ENCODE measurements at regions not wholly inside any gene's neighbourhood (a gene's known extent, or its start where the extent isn't known, plus 50 kb on each side); places are given as distances from the start of the nearest gene placed in this dataset.

DNA sequence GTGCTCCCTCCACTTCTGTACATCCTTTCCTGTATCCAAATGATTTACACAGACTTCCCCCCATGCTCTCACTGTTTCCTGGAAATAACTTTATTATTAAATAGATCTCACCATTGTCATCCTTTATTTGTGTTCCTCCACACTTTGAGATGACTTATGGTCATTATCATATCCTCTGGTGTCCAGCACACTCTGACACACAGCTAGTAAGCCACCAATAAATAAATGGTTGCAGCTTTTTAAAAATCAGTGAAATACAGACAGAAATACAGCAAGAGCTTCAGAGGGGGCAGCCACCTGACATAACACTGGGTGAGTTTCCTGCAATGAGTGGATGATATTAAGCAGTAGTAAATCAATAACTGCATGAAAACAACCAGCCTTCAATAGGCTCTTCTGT, 2036.4 kb upstream of the AGA start:
- in situ Hi-C loops (cut with HindIII; ENCODE audit: low sequenced_read_pairs), result no loop called here
- TF ChIP-seq CTCF (IDR thresholded peaks at IDR 0.05; ENCODE audit: low read depth, low read length, missing control alignments), result no peak

DNA sequence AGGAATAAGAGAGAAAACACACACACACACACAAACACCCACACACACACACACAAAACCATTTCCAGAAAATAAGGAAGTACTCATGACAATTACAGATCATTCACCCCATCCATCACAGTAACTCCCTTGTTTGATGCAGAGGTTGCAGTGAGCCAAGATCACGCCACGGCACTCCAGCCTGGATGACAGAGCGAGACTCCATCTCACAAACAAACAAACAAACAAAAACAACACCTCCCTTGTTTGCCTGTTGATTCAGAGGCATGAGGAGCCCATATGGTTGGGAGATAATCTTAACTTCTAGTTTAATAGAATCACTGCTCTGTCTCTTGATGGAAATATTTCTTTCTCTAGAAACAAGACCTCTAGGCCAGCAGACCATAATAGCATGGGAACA, 2043.5 kb upstream of the AGA start:
- H3K4me3 ChIP-seq (ENCODE audit: low read depth, low read length), result no peak overlapping the region
- DNase-seq (ENCODE audit: low read depth), result no peak
- TF ChIP-seq CTCF (IDR thresholded peaks at IDR 0.05; ENCODE audit: low read depth, low read length, missing control alignments), result no peak
- in situ Hi-C loops (cut with HindIII; ENCODE audit: low sequenced_read_pairs), result no loop called here

More for the DNA sequence above, 2036.4 kb upstream of the AGA start:
- DNase-seq (ENCODE audit: low read depth), result no peak
- H3K4me3 ChIP-seq (ENCODE audit: low read depth, low read length), result no peak overlapping the region

GRCh38 chr4:179486570-179487335, 2044.5 kb upstream of the AGA start:
- no peak for TF ChIP-seq CTCF (IDR thresholded peaks at IDR 0.05; ENCODE audit: low read depth, low read length, missing control alignments)
- no peak for DNase-seq (ENCODE audit: low read depth)
- in situ Hi-C loops (cut with HindIII; ENCODE audit: low sequenced_read_pairs), result no loop called here
- H3K4me3 ChIP-seq (ENCODE audit: low read depth, low read length), result no peak overlapping the region

DNA sequence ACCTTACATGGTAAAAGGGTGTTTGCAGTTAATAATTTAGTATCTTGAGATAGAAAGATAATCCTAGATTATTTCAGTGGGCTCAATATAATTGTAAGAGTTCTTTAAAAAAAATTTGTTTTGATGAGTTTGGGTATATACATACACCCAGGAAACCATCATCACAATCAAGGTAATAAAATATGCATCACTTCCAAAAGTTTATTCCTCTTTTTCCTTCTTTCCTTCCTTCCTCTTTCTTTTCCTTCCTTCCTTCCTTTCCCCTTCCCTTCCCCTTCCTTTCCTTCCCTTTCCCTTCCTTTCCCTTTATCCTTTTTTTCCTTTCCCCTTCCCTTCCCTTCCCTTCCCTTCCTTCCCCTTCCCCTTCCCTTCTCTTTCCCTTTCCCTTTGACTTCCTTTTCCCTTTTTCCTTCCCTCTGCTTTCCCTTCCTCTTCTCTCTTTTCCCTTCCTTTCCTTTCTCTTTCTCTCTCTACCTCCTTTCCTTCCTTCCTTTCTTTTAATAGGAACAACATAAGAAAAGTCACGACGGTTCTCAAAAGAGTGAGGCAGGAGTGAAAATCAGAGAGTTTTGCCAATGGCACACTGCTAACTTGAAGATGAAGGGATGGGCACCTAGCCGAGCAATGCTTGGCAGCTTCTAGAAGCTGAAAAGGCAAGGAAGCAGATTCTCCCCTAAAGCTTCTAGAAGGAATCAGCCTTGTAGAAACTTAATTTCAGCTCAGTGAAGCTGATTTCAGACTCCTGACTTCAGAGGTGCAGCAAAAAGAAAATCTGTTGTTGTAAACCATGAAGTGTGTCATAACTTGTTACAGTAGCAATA, 2050.2 kb upstream of the AGA start:
- DNase-seq (ENCODE audit: low read depth), result no peak
- TF ChIP-seq CTCF (IDR thresholded peaks at IDR 0.05; ENCODE audit: low read depth, low read length, missing control alignments), result no peak
- H3K4me3 ChIP-seq (ENCODE audit: low read depth, low read length), result no peak overlapping the region

GRCh38 chr4:179503976-179504375, 2061.7 kb upstream of the AGA start:
- DNase-seq (ENCODE audit: low read depth), result no peak
- TF ChIP-seq CTCF (IDR thresholded peaks at IDR 0.05; ENCODE audit: low read depth, low read length, missing control alignments), result no peak
- in situ Hi-C loops (cut with HindIII; ENCODE audit: low sequenced_read_pairs), result no loop called here
- no peak overlapping the region for H3K4me3 ChIP-seq (ENCODE audit: low read depth, low read length)

More for the DNA sequence above, 2050.2 kb upstream of the AGA start:
- in situ Hi-C loops (cut with HindIII; ENCODE audit: low sequenced_read_pairs), result no loop called here

GRCh38 chr4:179509489-179509888, 2067.3 kb upstream of the AGA start:
- no peak for TF ChIP-seq CTCF (IDR thresholded peaks at IDR 0.05; ENCODE audit: low read depth, low read length, missing control alignments)
- H3K4me3 ChIP-seq (ENCODE audit: low read depth, low read length), result no peak overlapping the region
- no peak for DNase-seq (ENCODE audit: low read depth)
- in situ Hi-C loops (cut with HindIII; ENCODE audit: low sequenced_read_pairs), result no loop called here

Data from astrocyte of the cerebellum (primary cell).